HCT116 (cell line): ENCODE measurements at regions not wholly inside any gene's neighbourhood (a gene's known extent, or its start where the extent isn't known, plus 50 kb on each side); places are given as distances from the start of the nearest gene placed in this dataset.

Source experiments
- ATAC-seq: fragments of 200-7000 bp; cut with Tn5 transposase; 2 replicates; pipeline ENCODE4 v1.9.1; 2020; ENCODE audit warnings: mild to moderate bottlenecking, moderate library complexity
- BruUV-seq: library from RNA; stranded (reverse); fragments of 400-500 nt; replicated peaks from 2 replicates; lab custom pipeline; 2021; lab: Mats Ljungman, UMichigan
- CTCF ChIA-PET: fragments of 300-600 bp; sonication (Branson Sonifier 250); formaldehyde crosslinking; loops from one replicate; lab custom pipeline; 2021; ENCODE audit warnings: antibody characterized with exemption; lab: Charles Lee
- POLR2A ChIA-PET: fragments of 300-600, 350-600 bp; sonication (Branson Sonifier 250); formaldehyde crosslinking; loops from one replicate; lab custom pipeline; 2021; ENCODE audit warnings: antibody characterized with exemption; lab: Charles Lee
- RAD21 ChIA-PET, 2 experiments: fragments of 300-600 bp; sonication (Branson Sonifier 250); formaldehyde crosslinking; loops; one replicate each; lab custom pipeline; 2023; ENCODE audit warnings: low total read pairs in 2 of 2; ENCODE audit not compliant: uncharacterized antibody in 2 of 2, unreplicated experiment in 2 of 2, low non-redundant PET in 1 of 2; lab: Charles Lee
- DNase-seq: peaks from one replicate; pipeline ENCODE4 v3.0.0-alpha.2; 2010; ENCODE audit warnings: low read depth, low spot score
- H2AFZ ChIP-seq: fragments of 200-600 bp; shearing (Covaris generic), sonication (generic); 2 replicates; pipeline ENCODE4 v1.6.1; 2017; ENCODE audit warnings: low read depth, mixed run types, mixed read lengths, antibody characterized with exemption, low read length; ENCODE audit not compliant: poor library complexity, severe bottlenecking
- H3K27ac ChIP-seq: 2 replicates; pipeline ENCODE4 v1.5.1; 2012; ENCODE audit warnings: low read depth, low read length
- H3K27me3 ChIP-seq: fragments of 200-600 bp; sonication (generic); 2 replicates; pipeline ENCODE4 v1.6.1; 2016; ENCODE audit warnings: mixed run types, low read length, mixed read lengths; ENCODE audit not compliant: insufficient read depth
- H3K36me3 ChIP-seq, 2 experiments: fragments of 200-500 bp in 1 of 2; fragments of 200-600 bp in 1 of 2; sonication (Bioruptor generic) in 1 of 2; sonication (generic) in 1 of 2; 2 replicates each; pipeline versions ENCODE4 v1.5.1 to v1.6.1; 2014 to 2016; ENCODE audit warnings: low read length in 2 of 2, inconsistent platforms in 1 of 2, mixed read lengths in 1 of 2, mixed run types in 1 of 2; ENCODE audit not compliant: insufficient read depth in 2 of 2, control insufficient read depth in 1 of 2
- H3K4me1 ChIP-seq, 2 experiments: fragments of 200-600 bp in 1 of 2; sonication (generic) in 1 of 2; 2 replicates each; pipeline versions ENCODE4 v1.5.1 to v1.6.1; 2012 to 2017; ENCODE audit warnings: low read length in 2 of 2, inconsistent platforms in 1 of 2, mild to moderate bottlenecking in 1 of 2, mixed read lengths in 1 of 2, mixed run types in 1 of 2, moderate library complexity in 1 of 2; ENCODE audit not compliant: insufficient read depth in 2 of 2, control insufficient read depth in 1 of 2
- H3K4me2 ChIP-seq: fragments of 200-600 bp; sonication (generic); 2 replicates; pipeline ENCODE4 v1.6.1; 2017; ENCODE audit warnings: mixed run types, low read length, mixed read lengths
- H3K4me3 ChIP-seq, 2 experiments: fragments of 200-600 bp in 1 of 2; sonication (generic) in 1 of 2; replicated peaks in 1 of 2; 2 replicates each; pipeline ENCODE4 v1.5.1; 2011 to 2016; ENCODE audit warnings: low read length in 2 of 2, control low read depth in 1 of 2, low read depth in 1 of 2, mild to moderate bottlenecking in 1 of 2, mixed read lengths in 1 of 2, mixed run types in 1 of 2
- H3K79me2 ChIP-seq: fragments of 200-600 bp; sonication (generic); 2 replicates; pipeline ENCODE4 v1.6.1; 2017; ENCODE audit warnings: mild to moderate bottlenecking, mixed run types, low read length, moderate library complexity, mixed read lengths; ENCODE audit not compliant: insufficient read depth
- H3K9ac ChIP-seq: fragments of 200-600 bp; sonication (generic); 2 replicates; pipeline ENCODE4 v1.6.1; 2016; ENCODE audit warnings: low read length, mixed read lengths
- H3K9me2 ChIP-seq: fragments of 200-600 bp; sonication (generic), shearing (Covaris generic); 2 replicates; pipeline ENCODE4 v1.6.1; 2017; ENCODE audit warnings: mixed run types, mild to moderate bottlenecking, moderate library complexity; ENCODE audit not compliant: insufficient read depth
- H3K9me3 ChIP-seq, 2 experiments: fragments of 200-500 bp in 1 of 2; fragments of 200-600 bp in 1 of 2; sonication (Bioruptor generic) in 1 of 2; sonication (generic) in 1 of 2; 2 replicates each; pipeline ENCODE4 v1.6.1; 2014 to 2017; ENCODE audit warnings: low read length in 2 of 2, mixed read lengths in 2 of 2, inconsistent platforms in 1 of 2, low read depth in 1 of 2, mild to moderate bottlenecking in 1 of 2, mixed run types in 1 of 2, moderate library complexity in 1 of 2; ENCODE audit not compliant: control insufficient read depth in 1 of 2, insufficient read depth in 1 of 2
- H4K20me1 ChIP-seq: fragments of 200-600 bp; sonication (generic), shearing (Covaris generic); 2 replicates; pipeline ENCODE4 v1.6.1; 2017; ENCODE audit warnings: mixed run types, mild to moderate bottlenecking, moderate library complexity; ENCODE audit not compliant: insufficient read depth
- CTCF ChIP-seq, 3 experiments: fragments of 200-600 bp in 1 of 3; sonication (generic) in 1 of 3; IDR thresholded peaks in 2 of 3; conservative IDR thresholded peaks in 1 of 3; 2 replicates each; pipeline ENCODE4 v1.5.1; 2012 to 2017; ENCODE audit warnings: low read depth in 2 of 3, low read length in 2 of 3, antibody characterized with exemption in 1 of 3, borderline replicate concordance in 1 of 3, control low read depth in 1 of 3, mild to moderate bottlenecking in 1 of 3, mixed read lengths in 1 of 3, mixed run types in 1 of 3, moderate library complexity in 1 of 3; ENCODE audit not compliant: insufficient read depth in 1 of 3
- EZH2 ChIP-seq: fragments of 200-600 bp; sonication (generic); IDR thresholded peaks from 2 replicates; pipeline ENCODE4 v1.6.1; 2017; ENCODE audit warnings: antibody characterized with exemption, mixed run types
- POLR2A ChIP-seq: IDR thresholded peaks from 2 replicates; pipeline ENCODE4 v1.7.0; 2011; ENCODE audit warnings: borderline replicate concordance; ENCODE audit not compliant: insufficient read depth, insufficient read length; ENCODE audit errors: extremely low read depth
- SRF ChIP-seq: IDR thresholded peaks from 2 replicates; pipeline ENCODE4 v1.6.1; 2012; ENCODE audit warnings: low read depth
- ZBTB33 ChIP-seq: IDR thresholded peaks from 2 replicates; pipeline ENCODE4 v1.6.1; 2011; ENCODE audit warnings: mild to moderate bottlenecking, low read length, moderate library complexity; ENCODE audit not compliant: insufficient replicate concordance; ENCODE audit errors: extremely low read depth
- intact Hi-C: fragments of 100-400 bp; cut with micrococcal nuclease; formaldehyde crosslinking; loops from 2 replicates; pipeline ENCODE4 v1.10.0; 2022

DNA sequence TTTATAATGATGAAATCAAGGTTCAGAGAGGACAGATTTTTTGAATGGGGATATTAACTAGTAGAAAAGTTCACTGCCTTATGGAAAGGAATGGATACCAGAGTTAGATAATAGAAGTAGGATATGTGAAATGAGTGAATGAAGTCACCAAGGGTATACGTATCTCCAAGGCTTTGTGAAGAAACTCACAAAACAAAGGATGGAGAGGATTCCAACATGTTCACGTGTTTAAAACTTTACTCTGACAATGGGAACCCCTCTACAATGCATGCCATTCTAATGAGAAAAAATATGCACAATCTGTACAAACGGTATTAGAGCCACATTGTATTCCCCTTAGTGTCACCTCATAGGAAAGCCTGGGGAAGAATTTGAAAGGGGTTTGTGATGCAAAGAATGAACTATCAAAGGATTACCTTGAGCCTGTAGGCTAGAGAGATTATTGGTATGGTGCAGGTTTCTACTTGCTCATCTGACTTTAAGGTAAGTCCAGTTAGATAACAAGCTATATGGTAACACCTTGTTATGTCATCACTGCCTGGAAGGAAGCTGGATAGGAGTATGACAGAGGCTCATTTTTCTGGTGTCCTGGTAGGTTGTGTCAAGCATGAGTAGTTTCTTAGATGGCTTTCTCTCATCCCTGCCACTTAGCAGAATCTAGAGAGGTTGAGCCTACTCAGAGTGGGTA, 250.3 kb upstream of the SEMA6A start:
- no peaks in the 10 kb centered on the region for H3K9me3 ChIP-seq
- ATAC-seq, result no peak
- no peak overlapping the region for H3K27ac ChIP-seq
- H3K79me2 ChIP-seq, result no peaks in the 10 kb centered on the region
- CTCF ChIA-PET, result no interaction called here
- TF ChIP-seq POLR2A (no peak), ZBTB33 (no peak), CTCF (IDR thresholded peaks at IDR 0.05 in 2 of 3, conservative IDR thresholded peaks at IDR 0.05 in 1 of 3; ENCODE audit: borderline replicate concordance in 1 of 3, insufficient read depth in 1 of 3, low read depth in 2 of 3, low read length in 2 of 3) (no peak), EZH2 (no peak), SRF (no peak)
- TF ChIP-seq, all 23 proteins: peak for 0
- DNase-seq, result no peak
- RAD21 ChIA-PET, result no interaction called here
- H3K9me2 ChIP-seq, result no peaks in the 10 kb centered on the region
- intact Hi-C loops, result no loop called here
- no TSS peak for BruUV-seq
- POLR2A ChIA-PET, result no interaction called here
- no peak overlapping the region for H3K4me3 ChIP-seq
- H3K4me2 ChIP-seq, result no peak overlapping the region
- no peaks in the 10 kb centered on the region for H3K36me3 ChIP-seq
- no peak overlapping the region for H3K9ac ChIP-seq
- H2AFZ ChIP-seq, result no peak overlapping the region
- H3K4me1 ChIP-seq, result peaks cover 5 to 16% of the 10 kb centered on the region in 2 experiments; a peak in 3 of 4 replicates
- no peaks in the 10 kb centered on the region for H3K27me3 ChIP-seq
- no peaks in the 10 kb centered on the region for H4K20me1 ChIP-seq
